NT2/D1 (cell line): ENCODE measurements at regions not wholly inside any gene's neighbourhood (a gene's known extent, or its start where the extent isn't known, plus 50 kb on each side); places are given as distances from the start of the nearest gene placed in this dataset.

ENCODE experiments used
- SUZ12 ChIP-seq: IDR thresholded peaks from 2 replicates; pipeline ENCODE4 v1.6.1; 2011; ENCODE audit not compliant: insufficient read length, insufficient read depth; ENCODE audit errors: extremely low read depth
- YY1 ChIP-seq: IDR thresholded peaks from 2 replicates; pipeline ENCODE4 v1.6.1; 2011; ENCODE audit not compliant: insufficient read length, insufficient read depth
- ZNF274 ChIP-seq: IDR thresholded peaks from 2 replicates; pipeline ENCODE4 v1.6.1; 2011; ENCODE audit warnings: mild to moderate bottlenecking, low read depth, low read length

DNA sequence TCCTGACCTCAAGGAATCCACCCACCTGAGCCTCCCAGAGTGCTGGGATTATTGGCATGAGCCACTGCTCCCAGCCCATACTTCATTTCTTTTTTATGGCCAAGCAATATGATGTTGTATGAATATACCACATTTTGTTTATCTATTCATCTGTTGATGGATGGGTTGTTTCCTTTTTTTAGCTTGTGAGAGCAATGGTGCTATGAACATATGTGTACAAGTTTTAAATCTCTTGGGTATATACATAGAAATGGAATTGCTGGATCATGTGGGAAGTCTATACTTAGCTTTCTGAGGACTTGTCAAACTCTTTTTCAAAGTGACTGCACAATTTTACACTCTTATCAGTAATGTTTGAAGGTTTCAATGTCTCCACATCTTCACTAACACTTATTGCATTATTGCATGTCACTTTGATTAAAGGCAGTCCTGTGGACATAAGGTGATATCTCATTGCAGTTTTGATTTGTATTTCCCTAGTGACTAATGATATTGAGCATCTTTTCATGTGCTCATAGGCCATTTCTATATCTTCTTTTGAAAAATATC is 167.1 kb upstream of the SPHKAP start:
- TF ChIP-seq ZNF274 (no peak), YY1 (no peak), SUZ12 (no peak)
